GM12864 (cell line): ENCODE measurements at regions not wholly inside any gene's neighbourhood (a gene's known extent, or its start where the extent isn't known, plus 50 kb on each side); places are given as distances from the start of the nearest gene placed in this dataset.

Experiments
- DNase-seq: peaks from one replicate; pipeline ENCODE4 v3.0.0-alpha.2; 2011; ENCODE audit warnings: low read depth
- H3K4me3 ChIP-seq: 2 replicates; pipeline ENCODE4 v1.5.1; 2011; ENCODE audit warnings: mild to moderate bottlenecking, low read depth, low read length, control low read depth
- TF ChIP-seq, protein P1 (sequence below): IDR thresholded peaks from 2 replicates; pipeline ENCODE4 v1.5.1; 2011; ENCODE audit warnings: low read depth, mild to moderate bottlenecking, moderate library complexity, low read length, control low read depth, inconsistent platforms; ENCODE audit errors: missing control alignments

DNA sequence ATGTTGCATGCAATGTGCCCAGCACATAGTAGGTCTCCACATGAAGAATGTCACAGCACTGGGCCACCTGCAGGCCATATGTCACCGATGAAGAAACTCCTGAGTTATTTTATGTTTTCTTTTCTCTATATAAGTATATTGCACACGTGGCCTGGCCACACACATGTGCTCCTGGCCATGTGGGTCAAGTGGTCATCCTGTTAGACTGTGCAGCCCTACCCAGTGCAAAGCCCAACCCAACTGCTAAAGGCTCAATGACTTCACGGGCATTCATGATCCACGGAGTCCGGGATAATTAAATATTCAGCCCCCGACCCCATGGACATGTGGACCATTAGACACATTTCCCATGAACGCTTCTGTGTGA lies 163.2 kb downstream of the TEX29 start:
- no peak overlapping the region for H3K4me3 ChIP-seq
- no peak for DNase-seq
- TF ChIP-seq, protein P1, sequence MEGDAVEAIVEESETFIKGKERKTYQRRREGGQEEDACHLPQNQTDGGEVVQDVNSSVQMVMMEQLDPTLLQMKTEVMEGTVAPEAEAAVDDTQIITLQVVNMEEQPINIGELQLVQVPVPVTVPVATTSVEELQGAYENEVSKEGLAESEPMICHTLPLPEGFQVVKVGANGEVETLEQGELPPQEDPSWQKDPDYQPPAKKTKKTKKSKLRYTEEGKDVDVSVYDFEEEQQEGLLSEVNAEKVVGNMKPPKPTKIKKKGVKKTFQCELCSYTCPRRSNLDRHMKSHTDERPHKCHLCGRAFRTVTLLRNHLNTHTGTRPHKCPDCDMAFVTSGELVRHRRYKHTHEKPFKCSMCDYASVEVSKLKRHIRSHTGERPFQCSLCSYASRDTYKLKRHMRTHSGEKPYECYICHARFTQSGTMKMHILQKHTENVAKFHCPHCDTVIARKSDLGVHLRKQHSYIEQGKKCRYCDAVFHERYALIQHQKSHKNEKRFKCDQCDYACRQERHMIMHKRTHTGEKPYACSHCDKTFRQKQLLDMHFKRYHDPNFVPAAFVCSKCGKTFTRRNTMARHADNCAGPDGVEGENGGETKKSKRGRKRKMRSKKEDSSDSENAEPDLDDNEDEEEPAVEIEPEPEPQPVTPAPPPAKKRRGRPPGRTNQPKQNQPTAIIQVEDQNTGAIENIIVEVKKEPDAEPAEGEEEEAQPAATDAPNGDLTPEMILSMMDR, result no peak

DNA sequence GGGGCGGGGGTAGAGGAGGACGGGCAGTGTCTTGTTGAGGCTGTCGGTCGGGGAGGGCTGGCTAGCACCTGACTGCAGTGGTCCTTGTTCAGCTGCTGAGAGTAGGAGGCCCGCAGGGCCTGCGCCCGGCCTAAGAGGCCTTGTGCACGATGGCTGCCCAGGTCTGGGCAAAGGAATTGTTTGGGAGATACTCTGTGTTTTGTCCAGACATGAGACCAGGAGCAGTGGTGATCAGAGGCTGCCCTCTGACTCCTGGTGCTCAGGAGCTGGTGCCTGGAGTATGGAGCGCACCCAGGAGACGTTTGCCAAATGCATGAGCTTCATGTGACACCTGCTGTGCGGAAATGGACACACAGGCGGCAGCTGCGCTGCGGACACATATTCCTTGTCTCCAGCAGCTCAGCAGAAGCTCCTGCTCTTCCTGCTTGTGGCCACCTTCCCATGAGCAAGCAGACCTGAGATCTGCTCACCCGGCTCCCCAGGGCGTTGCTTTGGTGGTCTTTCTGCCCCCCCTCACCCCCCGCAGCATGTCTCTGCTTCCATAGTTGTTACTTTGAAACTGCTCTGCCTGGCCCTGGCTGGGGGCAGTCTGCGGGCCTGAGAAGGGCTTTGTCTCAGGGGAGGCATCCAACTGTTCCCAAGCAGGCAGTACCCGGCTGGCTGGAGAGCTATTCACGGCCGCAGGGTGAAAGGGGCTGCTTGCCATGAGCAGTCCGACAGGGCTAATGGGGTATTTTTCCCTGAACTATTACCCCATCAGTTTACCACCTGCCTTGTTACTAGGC lies 163.9 kb downstream of the TEX29 start:
- DNase-seq, result no peak

DNA sequence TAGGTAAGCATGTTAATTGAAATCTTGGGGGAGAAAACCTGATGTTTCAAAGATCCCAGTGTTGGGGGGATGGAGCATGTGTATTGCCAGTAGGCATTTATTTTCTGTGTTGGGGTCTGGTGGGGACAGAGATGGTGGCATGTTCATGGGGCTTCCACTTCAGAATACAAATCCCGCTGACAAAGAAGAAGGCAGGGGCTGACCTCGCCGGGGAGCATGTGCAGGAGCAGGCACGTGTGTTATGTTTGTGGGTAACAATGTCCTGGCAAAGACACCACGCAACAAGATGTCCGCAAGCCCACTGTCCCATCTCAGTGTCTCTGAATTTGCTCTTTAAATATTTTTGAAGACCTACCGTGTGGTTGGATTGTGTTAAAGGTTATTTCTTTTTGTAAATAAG lies 164.5 kb downstream of the TEX29 start:
- no peak overlapping the region for H3K4me3 ChIP-seq
- no peak for DNase-seq
- TF ChIP-seq, protein P1, result no peak

More for the DNA sequence above, 163.9 kb downstream of the TEX29 start:
- TF ChIP-seq, protein P1, result no peak
- no peak overlapping the region for H3K4me3 ChIP-seq

DNA sequence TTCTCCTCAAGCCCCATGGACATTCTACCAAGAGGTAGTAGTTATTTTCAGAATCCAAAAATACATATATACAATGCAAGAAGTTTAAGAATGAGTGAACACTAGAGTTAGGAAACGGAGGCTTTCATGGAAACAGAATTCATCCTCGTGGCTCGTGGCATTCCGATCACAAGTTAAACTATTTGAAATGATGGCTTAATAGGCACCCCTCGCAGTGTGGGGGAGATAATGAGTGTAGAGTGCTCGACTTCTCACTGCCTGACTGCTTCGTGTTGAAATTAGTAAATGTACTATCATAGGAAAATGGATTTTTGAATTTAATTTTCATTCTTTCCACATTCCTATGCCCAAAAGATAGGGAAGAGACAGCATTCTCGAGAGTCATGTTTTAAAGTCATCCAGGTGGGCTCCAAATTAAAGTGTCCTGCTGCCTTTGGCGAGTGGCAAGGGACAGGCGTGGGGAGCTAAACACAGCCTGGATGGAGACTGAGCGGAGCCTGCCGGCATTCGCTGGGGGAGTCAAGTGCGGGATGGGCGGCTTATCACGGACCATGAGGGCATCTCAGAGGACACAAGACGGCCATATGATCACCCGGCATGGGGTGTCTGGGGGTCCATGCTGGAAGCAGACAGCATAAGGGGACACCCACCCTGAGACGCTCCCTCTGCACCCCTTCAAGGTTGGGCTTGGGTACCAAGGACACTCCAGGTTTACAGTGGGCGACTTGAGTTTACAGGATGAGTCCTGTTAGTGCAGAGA lies 165.2 kb downstream of the TEX29 start:
- no peak for DNase-seq
- TF ChIP-seq, protein P1, result no peak
- no peak overlapping the region for H3K4me3 ChIP-seq

DNA sequence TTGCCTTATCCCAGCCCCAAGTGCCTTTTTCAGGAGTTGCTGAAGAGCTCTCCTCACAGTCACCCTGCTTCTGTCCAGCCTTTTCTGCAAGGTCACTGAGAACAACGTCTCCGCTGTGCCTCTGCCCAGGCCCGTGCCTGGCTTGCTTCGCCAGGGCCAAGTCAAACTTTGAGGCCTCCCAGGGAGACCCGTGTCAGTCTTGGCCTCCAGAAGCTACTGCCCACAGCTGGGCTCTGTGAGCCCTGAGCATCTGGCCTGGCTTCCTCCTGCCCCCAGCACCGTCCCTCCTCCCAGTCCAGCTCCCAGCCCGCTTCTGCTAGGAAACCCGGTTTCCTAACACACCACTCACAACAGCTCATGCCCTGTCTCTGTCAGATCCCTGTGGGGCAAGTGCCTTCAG lies 165.9 kb downstream of the TEX29 start:
- no peak for DNase-seq
- H3K4me3 ChIP-seq, result no peak overlapping the region
- TF ChIP-seq, protein P1, result no peak

DNA sequence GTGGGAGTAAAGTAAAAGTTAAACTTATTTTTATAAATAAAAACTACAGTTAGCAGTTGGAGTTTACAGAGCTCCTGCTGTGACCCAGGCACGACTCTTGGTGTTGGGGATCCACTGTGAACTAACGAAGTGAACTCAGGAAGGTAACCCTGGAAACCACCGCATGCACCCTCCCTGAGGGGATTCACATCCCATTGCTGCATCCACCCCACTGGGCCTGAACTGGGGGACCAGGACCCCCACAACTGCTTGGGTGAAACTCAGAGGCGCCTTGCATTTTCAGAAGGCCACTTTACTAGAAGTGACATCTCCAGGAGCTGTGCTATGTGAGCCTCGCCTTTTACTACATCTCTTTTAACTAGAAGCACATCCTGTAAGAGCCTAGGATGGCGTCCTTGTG lies 166.4 kb downstream of the TEX29 start:
- DNase-seq, result no peak
- H3K4me3 ChIP-seq, result no peak overlapping the region
- TF ChIP-seq, protein P1, result no peak
